ENCODE measurements at regions not wholly inside any gene's neighbourhood (a gene's known extent, or its start where the extent isn't known, plus 50 kb on each side); places are given as distances from the start of the nearest gene placed in this dataset.

GRCh38 chr10:131571865-131572264, 260.3 kb upstream of the TCERG1L start:
- Histone ChIP-seq H3K4me3 (no peak overlapping the region), H3K4me1 (ENCODE audit: control insufficient read depth in 5 of 5, insufficient read depth in 5 of 5, low read length in 5 of 5) (no peaks in the 10 kb centered on the region), H3K27me3 (ENCODE audit: control insufficient read depth in 3 of 3, insufficient read depth in 3 of 3, low read length in 2 of 3) (no peaks in the 10 kb centered on the region), H3K9ac (ENCODE audit: insufficient read depth in 1 of 2, low read length in 2 of 2) (no peak overlapping the region), H3K27ac (ENCODE audit: low read depth in 1 of 2, low read length in 1 of 2) (no peak overlapping the region), H3K9me3 (ENCODE audit: control insufficient read depth in 4 of 4, insufficient read depth in 3 of 4, low read length in 3 of 4) (no peaks in the 10 kb centered on the region), H3K36me3 (ENCODE audit: control insufficient read depth in 4 of 4, insufficient read depth in 4 of 4, low read length in 4 of 4) (no peaks in the 10 kb centered on the region)
- DNase-seq, result no peak
- TF ChIP-seq CTCF (IDR thresholded peaks at IDR 0.05; ENCODE audit: control extremely low read depth, extremely low read depth), result no peak
- ATAC-seq (ENCODE audit: insufficient read depth, low FRiP score), result no peak
- 80 to 91% methylated on average over 8 of the region's 8 CpGs for WGBS, 2 donors

DNA sequence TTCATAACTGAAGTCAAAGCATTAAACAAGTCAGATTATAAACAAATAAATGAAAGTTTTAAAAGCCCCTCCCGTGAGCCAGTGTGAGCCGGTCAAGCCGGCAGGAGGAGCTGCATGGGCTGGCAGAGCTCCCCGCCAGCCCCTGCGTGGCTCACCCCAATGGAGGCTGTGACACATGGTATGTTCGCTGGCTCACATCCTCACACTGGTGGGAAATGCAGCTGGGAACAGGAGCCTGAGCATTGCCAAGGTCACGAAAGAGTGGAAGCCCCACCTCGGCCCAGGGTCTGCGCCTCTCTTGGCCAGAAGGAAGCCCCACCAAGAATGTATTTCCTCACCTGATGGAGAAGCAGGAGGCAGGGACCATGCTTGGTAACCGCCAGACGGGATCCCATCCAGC, 261.7 kb upstream of the TCERG1L start:
- no peak for TF ChIP-seq CTCF (IDR thresholded peaks at IDR 0.05; ENCODE audit: control extremely low read depth, extremely low read depth)
- DNase-seq, result no peak
- Histone ChIP-seq H3K36me3 (ENCODE audit: control insufficient read depth in 4 of 4, insufficient read depth in 4 of 4, low read length in 4 of 4) (no peaks in the 10 kb centered on the region), H3K4me3 (no peak overlapping the region), H3K27me3 (ENCODE audit: control insufficient read depth in 3 of 3, insufficient read depth in 3 of 3, low read length in 2 of 3) (no peaks in the 10 kb centered on the region), H3K9ac (ENCODE audit: insufficient read depth in 1 of 2, low read length in 2 of 2) (no peak overlapping the region), H3K4me1 (ENCODE audit: control insufficient read depth in 5 of 5, insufficient read depth in 5 of 5, low read length in 5 of 5) (no peaks in the 10 kb centered on the region), H3K27ac (ENCODE audit: low read depth in 1 of 2, low read length in 1 of 2) (no peak overlapping the region), H3K9me3 (ENCODE audit: control insufficient read depth in 4 of 4, insufficient read depth in 3 of 4, low read length in 3 of 4) (no peaks in the 10 kb centered on the region)
- 86% methylated on average over 11 of the region's 11 CpGs for WGBS, 2 donors
- ATAC-seq (ENCODE audit: insufficient read depth, low FRiP score), result no peak

GRCh38 chr10:131573707-131574106, 262.2 kb upstream of the TCERG1L start:
- DNase-seq, result no peak
- no peak for ATAC-seq (ENCODE audit: insufficient read depth, low FRiP score)
- no peak overlapping the region for H3K9ac ChIP-seq (ENCODE audit: insufficient read depth in 1 of 2, low read length in 2 of 2)
- no peak overlapping the region for H3K27ac ChIP-seq (ENCODE audit: low read depth in 1 of 2, low read length in 1 of 2)
- TF ChIP-seq CTCF (IDR thresholded peaks at IDR 0.05; ENCODE audit: control extremely low read depth, extremely low read depth), result no peak
- H3K4me1 ChIP-seq (ENCODE audit: control insufficient read depth in 5 of 5, insufficient read depth in 5 of 5, low read length in 5 of 5), result no peaks in the 10 kb centered on the region
- WGBS, 2 donors, result 61 to 80% methylated on average over 2 of the region's 2 CpGs
- no peak overlapping the region for H3K4me3 ChIP-seq
- H3K27me3 ChIP-seq (ENCODE audit: control insufficient read depth in 3 of 3, insufficient read depth in 3 of 3, low read length in 2 of 3), result no peaks in the 10 kb centered on the region
- H3K9me3 ChIP-seq (ENCODE audit: control insufficient read depth in 4 of 4, insufficient read depth in 3 of 4, low read length in 3 of 4), result no peaks in the 10 kb centered on the region
- no peaks in the 10 kb centered on the region for H3K36me3 ChIP-seq (ENCODE audit: control insufficient read depth in 4 of 4, insufficient read depth in 4 of 4, low read length in 4 of 4)

DNA sequence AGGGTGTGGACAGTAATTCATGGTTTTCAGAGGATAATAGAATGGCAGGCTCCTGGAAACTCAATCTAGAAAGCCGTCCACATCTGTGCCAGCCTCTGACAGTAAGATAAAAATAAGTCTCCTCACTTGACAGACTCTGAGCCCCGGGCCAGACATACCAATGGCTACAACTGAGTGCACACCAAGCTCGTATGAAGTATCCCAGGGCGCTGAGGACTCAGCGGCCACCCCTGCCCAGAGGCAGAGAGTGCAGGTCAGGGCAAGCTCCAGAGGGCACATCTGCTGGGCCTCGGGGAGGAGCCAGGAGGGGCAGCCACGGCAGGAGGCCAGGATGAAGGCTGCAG, 262.8 kb upstream of the TCERG1L start:
- H3K9me3 ChIP-seq (ENCODE audit: control insufficient read depth in 4 of 4, insufficient read depth in 3 of 4, low read length in 3 of 4), result no peaks in the 10 kb centered on the region
- no peaks in the 10 kb centered on the region for H3K27me3 ChIP-seq (ENCODE audit: control insufficient read depth in 3 of 3, insufficient read depth in 3 of 3, low read length in 2 of 3)
- DNase-seq, result no peak
- no peak overlapping the region for H3K4me3 ChIP-seq
- no peak overlapping the region for H3K9ac ChIP-seq (ENCODE audit: insufficient read depth in 1 of 2, low read length in 2 of 2)
- no peak overlapping the region for H3K27ac ChIP-seq (ENCODE audit: low read depth in 1 of 2, low read length in 1 of 2)
- ATAC-seq (ENCODE audit: insufficient read depth, low FRiP score), result no peak
- 66 to 68% methylated on average over 7 of the region's 7 CpGs for WGBS, 2 donors
- H3K36me3 ChIP-seq (ENCODE audit: control insufficient read depth in 4 of 4, insufficient read depth in 4 of 4, low read length in 4 of 4), result no peaks in the 10 kb centered on the region
- no peaks in the 10 kb centered on the region for H3K4me1 ChIP-seq (ENCODE audit: control insufficient read depth in 5 of 5, insufficient read depth in 5 of 5, low read length in 5 of 5)
- TF ChIP-seq CTCF (IDR thresholded peaks at IDR 0.05; ENCODE audit: control extremely low read depth, extremely low read depth), result no peak
